Esophagus muscularis mucosa (tissue), 4 donors: ENCODE measurements at regions not wholly inside any gene's neighbourhood (a gene's known extent, or its start where the extent isn't known, plus 50 kb on each side); places are given as distances from the start of the nearest gene placed in this dataset.

Experiments used
- DNase-seq: peaks from one replicate; pipeline ENCODE4 v3.0.0-alpha.2; 2017; ENCODE audit errors: extremely low spot score
- H3K27ac ChIP-seq, 4 donors: fragments of 200-600 bp; sonication (generic); replicated peaks in 1 of 4; 1 replicate in 3 of 4; 2 replicates in 1 of 4; pipeline ENCODE4 v1.5.1; 2016 to 2019; ENCODE audit warnings: mild to moderate bottlenecking in 1 of 4
- H3K27me3 ChIP-seq, 4 donors: fragments of 200-600 bp; sonication (generic); one replicate each; pipeline versions ENCODE4 v1.5.1 to v1.6.0; 2016 to 2019
- H3K36me3 ChIP-seq, 4 donors: fragments of 200-600 bp; sonication (generic); one replicate each; pipeline ENCODE4 v1.5.1; 2016 to 2019
- H3K4me1 ChIP-seq, 4 donors: fragments of 200-600 bp; sonication (generic); one replicate each; pipeline ENCODE4 v1.5.1; 2016 to 2019
- H3K4me3 ChIP-seq, 4 donors: fragments of 200-600 bp; sonication (generic); 1 replicate in 2 of 4; 2 replicates in 2 of 4; pipeline ENCODE4 v1.5.1; 2016 to 2019; ENCODE audit warnings: mild to moderate bottlenecking in 4 of 4, moderate library complexity in 1 of 4
- H3K9me3 ChIP-seq, 4 donors: fragments of 200-600 bp; sonication (generic); 1 replicate in 3 of 4; 2 replicates in 1 of 4; pipeline ENCODE4 v1.5.1; 2016 to 2019
- CTCF ChIP-seq, 3 experiments: fragments of 200-600 bp in 2 of 3; fragments of 450-650 bp in 1 of 3; sonication (generic) in 2 of 3; IDR thresholded peaks; one replicate each; pipeline ENCODE4 v1.5.1; 2017 to 2019; ENCODE audit warnings: antibody characterized with exemption in 3 of 3, mild to moderate bottlenecking in 2 of 3, moderate library complexity in 1 of 3
- EP300 ChIP-seq: sonication (generic); formaldehyde crosslinking; IDR thresholded peaks from one replicate; pipeline ENCODE4 v1.6.1; 2017; ENCODE audit warnings: antibody characterized with exemption
- POLR2A ChIP-seq: fragments of 450-650 bp; IDR thresholded peaks from one replicate; pipeline ENCODE4 v1.6.1; 2017; ENCODE audit warnings: antibody characterized with exemption, moderate library complexity, mild to moderate bottlenecking, low read depth
- POLR2AphosphoS5 ChIP-seq, 2 donors: sonication (generic); formaldehyde crosslinking; IDR thresholded peaks; one replicate each; pipeline ENCODE4 v1.6.1; 2017; ENCODE audit warnings: antibody characterized with exemption in 2 of 2
- WGBS: methylation state at CpG from one replicate; pipeline ENCODE4 v1.1.5; 2018; 5-methylcytosine and 5-hydroxymethylcytosine counted together
- intact Hi-C: fragments of 100-400 bp; cut with DNase I; formaldehyde crosslinking; loops from one replicate; pipeline ENCODE4 v1.15.1; 2023

- 93% methylated on average over 1 of the region's 1 CpG for WGBS
- TF ChIP-seq POLR2AphosphoS5 (IDR thresholded peaks at IDR 0.05) (no peak), CTCF (IDR thresholded peaks at IDR 0.05) (no peak), EP300 (no peak), POLR2A (no peak)
- H3K9me3 ChIP-seq: peaks cover 0 to 11% (median 7%) of the 10 kb centered on the region in 4 donors
- no peaks in the 10 kb centered on the region for H3K27me3 ChIP-seq
- intact Hi-C loops: no loop called here
- H3K4me3 ChIP-seq: no peak overlapping the region
- H3K4me1 ChIP-seq: peaks cover 13 to 18% (median 16%) of the 10 kb centered on the region in 4 donors
- no peaks in the 10 kb centered on the region for H3K36me3 ChIP-seq
- H3K27ac ChIP-seq: no peak overlapping the region
- DNase-seq: no peak
These were observed 125.2 kb upstream of the SLC38A2 start for GRCh38 chr12:46497739-46498138.

GRCh38 chr12:46494424-46494823, 121.9 kb upstream of the SLC38A2 start:
- Histone ChIP-seq H3K27ac (peak overlapping the region; percentile 10 to 60 (median 33)), H3K4me3 (no peak overlapping the region), H3K27me3 (no peaks in the 10 kb centered on the region), H3K4me1 (peaks cover 34 to 51% (median 41%) of the 10 kb centered on the region in 4 donors), H3K9me3 (no peaks in the 10 kb centered on the region), H3K36me3 (no peaks in the 10 kb centered on the region)
- no peak for DNase-seq
- WGBS: 23% methylated on average over 1 of the region's 1 CpG
- intact Hi-C loops: no loop called here
- TF ChIP-seq POLR2AphosphoS5 (IDR thresholded peaks at IDR 0.05) (no peak), EP300 (no peak), CTCF (IDR thresholded peaks at IDR 0.05) (no peak), POLR2A (no peak)

- intact Hi-C loops: no loop called here
- Histone ChIP-seq H3K4me3 (no peak overlapping the region), H3K9me3 (no peaks in the 10 kb centered on the region), H3K4me1 (peaks cover 35 to 52% (median 44%) of the 10 kb centered on the region in 4 donors), H3K36me3 (no peaks in the 10 kb centered on the region), H3K27ac (peak overlapping the region; percentile 10 to 60 (median 34)), H3K27me3 (no peaks in the 10 kb centered on the region)
- no peak for DNase-seq
- no peak for TF ChIP-seq POLR2A
- TF ChIP-seq EP300: no peak
- no peak for TF ChIP-seq POLR2AphosphoS5 (IDR thresholded peaks at IDR 0.05)
- TF ChIP-seq CTCF (IDR thresholded peaks at IDR 0.05): no peak
- WGBS: 76% methylated on average over 4 of the region's 4 CpGs
These were observed 121.2 kb upstream of the SLC38A2 start for GRCh38 chr12:46493834-46494181.

GRCh38 chr12:46493150-46493833, 120.7 kb upstream of the SLC38A2 start:
- Histone ChIP-seq H3K4me1 (peaks cover 35 to 52% (median 44%) of the 10 kb centered on the region in 4 donors), H3K36me3 (no peaks in the 10 kb centered on the region), H3K4me3 (no peak overlapping the region), H3K27me3 (no peaks in the 10 kb centered on the region), H3K27ac (peak overlapping the region in 3 of 4 donors; percentile 10 to 41 (median 24)), H3K9me3 (no peaks in the 10 kb centered on the region)
- no peak for DNase-seq
- 94% methylated on average over 5 of the region's 5 CpGs for WGBS
- TF ChIP-seq POLR2AphosphoS5 (IDR thresholded peaks at IDR 0.05): no peak
- TF ChIP-seq POLR2A: no peak
- TF ChIP-seq EP300: no peak
- no peak for TF ChIP-seq CTCF (IDR thresholded peaks at IDR 0.05)
- intact Hi-C loops: no loop called here
